ENCODE measurements at regions not wholly inside any gene's neighbourhood (a gene's known extent, or its start where the extent isn't known, plus 50 kb on each side); places are given as distances from the start of the nearest gene placed in this dataset.

DNA sequence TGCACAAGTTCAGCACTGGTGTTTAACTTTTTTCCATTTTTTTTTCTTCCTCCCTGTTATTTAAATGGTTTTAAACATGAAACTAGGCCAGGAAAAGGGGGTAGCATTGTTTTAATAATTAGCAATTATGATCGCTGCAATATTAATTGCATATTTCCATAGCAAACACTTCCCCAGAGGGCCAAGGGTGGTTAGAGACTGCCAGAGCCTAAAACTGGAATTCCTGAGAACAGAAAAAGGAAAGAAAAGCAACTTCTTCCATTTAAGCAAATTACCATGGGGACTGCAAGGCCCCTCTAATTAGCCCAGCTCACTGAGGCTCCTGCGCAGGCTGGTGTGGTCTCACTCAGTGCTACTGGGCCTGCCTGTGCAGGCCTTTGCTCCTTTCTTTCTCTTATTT, 201.5 kb downstream of the SMAD2 start:
- TF ChIP-seq, protein P1, sequence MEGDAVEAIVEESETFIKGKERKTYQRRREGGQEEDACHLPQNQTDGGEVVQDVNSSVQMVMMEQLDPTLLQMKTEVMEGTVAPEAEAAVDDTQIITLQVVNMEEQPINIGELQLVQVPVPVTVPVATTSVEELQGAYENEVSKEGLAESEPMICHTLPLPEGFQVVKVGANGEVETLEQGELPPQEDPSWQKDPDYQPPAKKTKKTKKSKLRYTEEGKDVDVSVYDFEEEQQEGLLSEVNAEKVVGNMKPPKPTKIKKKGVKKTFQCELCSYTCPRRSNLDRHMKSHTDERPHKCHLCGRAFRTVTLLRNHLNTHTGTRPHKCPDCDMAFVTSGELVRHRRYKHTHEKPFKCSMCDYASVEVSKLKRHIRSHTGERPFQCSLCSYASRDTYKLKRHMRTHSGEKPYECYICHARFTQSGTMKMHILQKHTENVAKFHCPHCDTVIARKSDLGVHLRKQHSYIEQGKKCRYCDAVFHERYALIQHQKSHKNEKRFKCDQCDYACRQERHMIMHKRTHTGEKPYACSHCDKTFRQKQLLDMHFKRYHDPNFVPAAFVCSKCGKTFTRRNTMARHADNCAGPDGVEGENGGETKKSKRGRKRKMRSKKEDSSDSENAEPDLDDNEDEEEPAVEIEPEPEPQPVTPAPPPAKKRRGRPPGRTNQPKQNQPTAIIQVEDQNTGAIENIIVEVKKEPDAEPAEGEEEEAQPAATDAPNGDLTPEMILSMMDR (IDR thresholded peaks at IDR 0.05), result no peak
- no peak for TF ChIP-seq POLR2A (IDR thresholded peaks at IDR 0.05)

All from right lobe of liver (tissue), 4 donors.